Endothelial cell of umbilical vein (primary cell): ENCODE measurements at regions not wholly inside any gene's neighbourhood (a gene's known extent, or its start where the extent isn't known, plus 50 kb on each side); places are given as distances from the start of the nearest gene placed in this dataset.

ENCODE experiments used
- BruUV-seq: library from RNA; stranded (reverse); fragments of 400-500 nt; replicated peaks from 2 replicates; lab custom pipeline; 2021; lab: Mats Ljungman, UMichigan
- CTCF ChIA-PET: fragments of 300-600, 350-600 bp; sonication (Branson Sonifier 250); formaldehyde crosslinking; loops from one replicate; lab custom pipeline; 2021; ENCODE audit warnings: antibody characterized with exemption, inconsistent platforms; lab: Charles Lee
- POLR2A ChIA-PET: fragments of 300-600, 350-600 bp; sonication (Branson Sonifier 250); formaldehyde crosslinking; loops from one replicate; lab custom pipeline; 2021; ENCODE audit warnings: antibody characterized with exemption, inconsistent platforms; lab: Charles Lee
- DNase-seq: peaks from one replicate; pipeline ENCODE4 v3.0.0-alpha.2; 2011; ENCODE audit warnings: low read depth, low spot score
- FAIRE-seq: peaks from 2 replicates; lab custom pipeline; 2011; peaks lifted over from hg19 to GRCh38; lab: Jason Lieb, UNC
- H2AFZ ChIP-seq: 2 replicates; pipeline ENCODE4 v1.6.0; 2012; ENCODE audit warnings: low read depth, low read length, control low read depth, inconsistent platforms
- H3K27ac ChIP-seq: 2 replicates; pipeline ENCODE4 v1.5.1; 2011; ENCODE audit warnings: low read depth, mild to moderate bottlenecking, control low read depth, low read length, moderate library complexity; ENCODE audit not compliant: insufficient read depth
- H3K27me3 ChIP-seq, 2 experiments: 2 replicates each; pipeline versions ENCODE4 v1.6.0 to v1.6.1; 2011; ENCODE audit warnings: low read length in 2 of 2, mixed read lengths in 1 of 2; ENCODE audit not compliant: control insufficient read depth in 2 of 2, insufficient read depth in 2 of 2
- H3K36me3 ChIP-seq, 2 experiments: 2 replicates in 1 of 2; 3 replicates in 1 of 2; pipeline ENCODE4 v1.5.1; 2011; ENCODE audit warnings: low read length in 2 of 2, mild to moderate bottlenecking in 1 of 2, moderate library complexity in 1 of 2; ENCODE audit not compliant: control insufficient read depth in 2 of 2, insufficient read depth in 2 of 2; ENCODE audit errors: extremely low read depth in 1 of 2
- H3K4me1 ChIP-seq: 3 replicates; pipeline ENCODE4 v1.5.1; 2011; ENCODE audit warnings: mild to moderate bottlenecking, low read length; ENCODE audit not compliant: control insufficient read depth, insufficient read depth; ENCODE audit errors: extremely low read depth
- H3K4me2 ChIP-seq: 2 replicates; pipeline ENCODE4 v1.6.1; 2011; ENCODE audit warnings: low read length, control low read depth, mixed read lengths; ENCODE audit not compliant: insufficient read depth
- H3K4me3 ChIP-seq, 3 experiments: fragments of 200-600 bp in 1 of 3; sonication (generic), shearing (Covaris generic) in 1 of 3; replicated peaks in 1 of 3; 2 replicates each; pipeline ENCODE4 v1.5.1; 2011 to 2016; ENCODE audit warnings: control low read depth in 3 of 3, low read length in 3 of 3, mild to moderate bottlenecking in 2 of 3, inconsistent platforms in 1 of 3, low read depth in 1 of 3, moderate library complexity in 1 of 3; ENCODE audit not compliant: insufficient read depth in 1 of 3
- H3K79me2 ChIP-seq: 2 replicates; pipeline ENCODE4 v1.6.0; 2012; ENCODE audit warnings: low read length, inconsistent platforms; ENCODE audit not compliant: control insufficient read depth, insufficient read depth
- H3K9ac ChIP-seq: replicated peaks from 2 replicates; pipeline ENCODE3; 2011; ENCODE audit warnings: low read length, control low read depth; ENCODE audit not compliant: insufficient read depth; ENCODE audit errors: extremely low read depth
- H3K9me1 ChIP-seq: replicated peaks from 3 replicates; pipeline ENCODE4 v1.6.0; 2011; ENCODE audit warnings: mild to moderate bottlenecking, low read length; ENCODE audit not compliant: control insufficient read depth, insufficient read depth; ENCODE audit errors: extremely low read depth
- H3K9me3 ChIP-seq: replicated peaks from 2 replicates; pipeline ENCODE4 v1.5.1; 2012; ENCODE audit warnings: low read length, inconsistent platforms; ENCODE audit not compliant: control insufficient read depth, insufficient read depth
- H4K20me1 ChIP-seq: replicated peaks from 2 replicates; pipeline ENCODE3; 2011; ENCODE audit warnings: mild to moderate bottlenecking, low read length; ENCODE audit not compliant: control insufficient read depth, insufficient read depth; ENCODE audit errors: extremely low read depth
- EZH2 ChIP-seq: IDR thresholded peaks from 2 replicates; pipeline ENCODE4 v1.6.1; 2012; ENCODE audit warnings: borderline replicate concordance, low read depth, mild to moderate bottlenecking, moderate library complexity, low read length, inconsistent platforms; ENCODE audit not compliant: severe bottlenecking
- FOS ChIP-seq: IDR thresholded peaks from 2 replicates; pipeline ENCODE4 v1.6.1; 2011; ENCODE audit warnings: mild to moderate bottlenecking, low read length, moderate library complexity, borderline replicate concordance; ENCODE audit not compliant: insufficient read depth
- GATA2 ChIP-seq: IDR thresholded peaks from 2 replicates; pipeline ENCODE4 v1.7.0; 2011; ENCODE audit warnings: low read depth, mild to moderate bottlenecking, moderate library complexity, mixed read lengths, low read length; ENCODE audit not compliant: insufficient read length, insufficient read depth
- JUN ChIP-seq: IDR thresholded peaks from 2 replicates; pipeline ENCODE4 v1.6.1; 2011; ENCODE audit warnings: borderline replicate concordance, low read depth; ENCODE audit not compliant: insufficient read length, insufficient read depth
- MYC ChIP-seq: IDR thresholded peaks from one replicate; pipeline ENCODE4 v1.6.1; 2011; ENCODE audit warnings: mild to moderate bottlenecking, low read depth, low read length
- POLR2A ChIP-seq: IDR thresholded peaks from 2 replicates; pipeline ENCODE4 v1.6.1; 2012; ENCODE audit warnings: low read depth, mild to moderate bottlenecking, control low read depth, low read length
- dilution Hi-C: fragments of 300-500 bp; cut with MboI; formaldehyde crosslinking; loops from one replicate; pipeline ENCODE4 v1.15.0; 2019; ENCODE audit warnings: low sequenced_read_pairs; ENCODE audit not compliant: extremely low pct_ligation_motif_present
- intact Hi-C: fragments of 100-400 bp; cut with micrococcal nuclease; formaldehyde crosslinking; loops from one replicate; pipeline ENCODE4 v1.10.0; 2022
- TF ChIP-seq, protein P1 (sequence below): IDR thresholded peaks from 2 replicates; pipeline ENCODE4 v1.6.1; 2011; ENCODE audit not compliant: insufficient read depth, insufficient read length

DNA sequence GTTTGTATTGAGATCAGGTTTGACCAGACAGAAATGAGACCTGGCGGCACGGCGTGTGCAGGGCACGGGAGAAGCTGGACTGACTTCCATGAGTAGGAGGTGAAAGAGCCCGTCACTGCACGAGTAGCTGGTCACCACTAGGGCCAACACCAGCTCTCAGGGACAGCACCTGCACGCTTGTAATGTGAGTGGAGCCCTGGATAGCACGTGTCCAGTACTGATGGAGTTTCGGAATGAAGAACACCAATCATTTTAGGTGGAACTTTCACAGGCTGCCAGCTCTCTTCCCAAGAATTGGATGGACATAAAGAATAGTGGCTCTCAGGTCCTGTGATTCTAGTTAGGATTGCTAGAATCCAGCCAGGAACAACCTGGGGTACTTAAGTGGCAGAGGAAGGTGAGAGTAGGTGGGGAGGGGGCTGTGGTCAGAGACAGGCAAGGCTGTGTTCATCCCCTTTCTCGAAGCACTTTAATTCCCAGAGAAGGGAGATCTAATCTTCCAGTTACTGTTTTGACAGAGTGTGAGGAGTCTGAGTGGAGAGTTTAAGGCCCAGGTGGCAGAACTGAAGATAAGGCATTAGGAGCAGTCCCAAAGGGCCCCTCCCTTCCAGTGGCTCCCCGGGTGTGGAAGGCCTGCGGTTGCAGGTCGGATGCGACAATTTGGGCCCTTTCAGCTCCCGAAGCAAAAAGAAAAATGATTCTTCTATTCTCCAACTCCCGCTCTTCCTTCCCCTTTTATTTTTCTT lies 314.8 kb downstream of the QKI start:
- intact Hi-C loops: no loop called here
- H3K79me2 ChIP-seq: no peaks in the 10 kb centered on the region
- H3K27ac ChIP-seq: no peak overlapping the region
- H3K4me3 ChIP-seq: no peak overlapping the region
- no peaks in the 10 kb centered on the region for H4K20me1 ChIP-seq
- H3K27me3 ChIP-seq: no peaks in the 10 kb centered on the region
- dilution Hi-C loops: no loop called here
- POLR2A ChIA-PET: no interaction called here
- H3K9me1 ChIP-seq: no peaks in the 10 kb centered on the region
- no peak overlapping the region for H2AFZ ChIP-seq
- no peak for DNase-seq
- no peaks in the 10 kb centered on the region for H3K4me1 ChIP-seq
- no TSS peak for BruUV-seq
- H3K9me3 ChIP-seq: no peaks in the 10 kb centered on the region
- H3K9ac ChIP-seq: no peak overlapping the region
- no peak overlapping the region for H3K4me2 ChIP-seq
- FAIRE-seq: no peak
- TF ChIP-seq EZH2: no peak
- no peak for TF ChIP-seq POLR2A
- TF ChIP-seq FOS: no peak
- no peak for TF ChIP-seq JUN
- TF ChIP-seq GATA2: no peak
- TF ChIP-seq, protein P1, sequence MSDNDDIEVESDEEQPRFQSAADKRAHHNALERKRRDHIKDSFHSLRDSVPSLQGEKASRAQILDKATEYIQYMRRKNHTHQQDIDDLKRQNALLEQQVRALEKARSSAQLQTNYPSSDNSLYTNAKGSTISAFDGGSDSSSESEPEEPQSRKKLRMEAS: no peak
- no peak for TF ChIP-seq MYC
- H3K36me3 ChIP-seq: no peaks in the 10 kb centered on the region
- CTCF ChIA-PET: no interaction called here
